Keratinocyte (primary cell): ENCODE measurements at regions not wholly inside any gene's neighbourhood (a gene's known extent, or its start where the extent isn't known, plus 50 kb on each side); places are given as distances from the start of the nearest gene placed in this dataset.

ENCODE experiments used
- DNase-seq: peaks from one replicate; pipeline ENCODE4 v3.0.0-alpha.2; 2011; ENCODE audit warnings: low read depth, missing footprints, low spot score
- FAIRE-seq: peaks from 2 replicates; lab custom pipeline; 2011; peaks lifted over from hg19 to GRCh38; lab: Jason Lieb, UNC
- H2AFZ ChIP-seq: 2 replicates; pipeline ENCODE4 v1.6.0; 2012; ENCODE audit warnings: low read length, control low read depth, inconsistent platforms; ENCODE audit not compliant: control insufficient read depth
- H3K27ac ChIP-seq: 2 replicates; pipeline ENCODE4 v1.5.1; 2011; ENCODE audit warnings: low read length; ENCODE audit not compliant: control insufficient read depth, insufficient read depth
- H3K27me3 ChIP-seq: 3 replicates; pipeline ENCODE4 v1.6.0; 2011; ENCODE audit warnings: low read length; ENCODE audit not compliant: control insufficient read depth, insufficient read depth; ENCODE audit errors: extremely low read depth
- H3K36me3 ChIP-seq, 2 experiments: 2 replicates in 1 of 2; 3 replicates in 1 of 2; pipeline ENCODE4 v1.5.1; 2011; ENCODE audit warnings: low read length in 2 of 2, mild to moderate bottlenecking in 1 of 2; ENCODE audit not compliant: control insufficient read depth in 2 of 2, insufficient read depth in 2 of 2; ENCODE audit errors: extremely low read depth in 1 of 2
- H3K4me1 ChIP-seq: 3 replicates; pipeline ENCODE4 v1.5.1; 2011; ENCODE audit warnings: low read length; ENCODE audit not compliant: control insufficient read depth, insufficient read depth; ENCODE audit errors: extremely low read depth
- H3K4me2 ChIP-seq: 3 replicates; pipeline ENCODE4 v1.6.0; 2011; ENCODE audit warnings: low read depth, low read length; ENCODE audit not compliant: control insufficient read depth, insufficient read depth; ENCODE audit errors: extremely low read depth
- H3K4me3 ChIP-seq, 3 experiments: fragments of 200-600 bp in 1 of 3; sonication (generic) in 1 of 3; 2 replicates in 2 of 3; 3 replicates in 1 of 3; pipeline ENCODE4 v1.5.1; 2011 to 2016; ENCODE audit warnings: low read length in 3 of 3, mild to moderate bottlenecking in 3 of 3, control low read depth in 2 of 3, inconsistent platforms in 1 of 3, low read depth in 1 of 3, mixed read lengths in 1 of 3, mixed run types in 1 of 3, moderate library complexity in 1 of 3; ENCODE audit not compliant: control insufficient read depth in 2 of 3, insufficient read depth in 2 of 3; ENCODE audit errors: extremely low read depth in 1 of 3
- H3K79me2 ChIP-seq: 2 replicates; pipeline ENCODE4 v1.6.0; 2012; ENCODE audit warnings: low read length; ENCODE audit not compliant: control insufficient read depth, insufficient read depth
- H3K9ac ChIP-seq: 3 replicates; pipeline ENCODE4 v1.6.0; 2011; ENCODE audit warnings: low read length; ENCODE audit not compliant: control insufficient read depth, insufficient read depth; ENCODE audit errors: extremely low read depth
- H3K9me1 ChIP-seq: 3 replicates; pipeline ENCODE4 v1.6.0; 2011; ENCODE audit warnings: low read length; ENCODE audit not compliant: control insufficient read depth, insufficient read depth; ENCODE audit errors: extremely low read depth
- H3K9me3 ChIP-seq: 2 replicates; pipeline ENCODE4 v1.5.1; 2012; ENCODE audit warnings: low read depth, low read length; ENCODE audit not compliant: control insufficient read depth
- H4K20me1 ChIP-seq: 3 replicates; pipeline ENCODE4 v1.6.0; 2011; ENCODE audit warnings: low read length; ENCODE audit not compliant: control insufficient read depth, insufficient read depth; ENCODE audit errors: extremely low read depth
- CTCF ChIP-seq, 3 experiments: IDR thresholded peaks in 1 of 3; conservative IDR thresholded peaks in 1 of 3; optimal IDR thresholded peaks in 1 of 3; 2 replicates in 2 of 3; 3 replicates in 1 of 3; pipeline versions ENCODE3 to v1.5.1; 2011; ENCODE audit warnings: low read length in 3 of 3, mild to moderate bottlenecking in 3 of 3, moderate library complexity in 2 of 3, control low read depth in 1 of 3, inconsistent platforms in 1 of 3; ENCODE audit not compliant: insufficient read depth in 2 of 3; ENCODE audit errors: extremely low read depth in 1 of 3
- EZH2 ChIP-seq: IDR thresholded peaks from one replicate; pipeline ENCODE4 v1.6.1; 2012; ENCODE audit warnings: inconsistent platforms, mild to moderate bottlenecking, low read length, moderate library complexity
- dilution Hi-C: fragments of 300-500 bp; cut with MboI; formaldehyde crosslinking; loops from one replicate; pipeline ENCODE4 v1.7.0; 2020; ENCODE audit warnings: low sequenced_read_pairs; ENCODE audit not compliant: extremely low pct_ligation_motif_present

- DNase-seq: no peak
- Histone ChIP-seq H3K27ac (no peak overlapping the region), H3K36me3 (no peaks in the 10 kb centered on the region), H3K9ac (no peak overlapping the region), H2AFZ (no peak overlapping the region), H3K27me3 (no peaks in the 10 kb centered on the region), H3K9me3 (peaks cover 10% of the 10 kb centered on the region), H3K9me1 (no peaks in the 10 kb centered on the region), H4K20me1 (no peaks in the 10 kb centered on the region), H3K4me3 (no peak overlapping the region), H3K79me2 (no peaks in the 10 kb centered on the region), H3K4me2 (no peak overlapping the region), H3K4me1 (peaks cover 12% of the 10 kb centered on the region)
- FAIRE-seq: no peak
- no peak for TF ChIP-seq CTCF (optimal IDR thresholded peaks at IDR 0.05 in 1 of 3, IDR thresholded peaks at IDR 0.05 in 1 of 3, conservative IDR thresholded peaks at IDR 0.05 in 1 of 3; ENCODE audit: extremely low read depth in 1 of 3, insufficient read depth in 2 of 3, low read length in 3 of 3)
- no peak for TF ChIP-seq EZH2
- dilution Hi-C loops: no loop called here
Observed at GRCh38 chr6:106804346-106805335, 169.9 kb downstream of the CD24 start.

- no peak for DNase-seq
- no peak for FAIRE-seq
- Histone ChIP-seq H3K36me3 (no peaks in the 10 kb centered on the region), H2AFZ (no peak overlapping the region), H3K27ac (no peak overlapping the region), H3K9me1 (no peaks in the 10 kb centered on the region), H3K79me2 (no peaks in the 10 kb centered on the region), H4K20me1 (no peaks in the 10 kb centered on the region), H3K4me2 (no peak overlapping the region), H3K9ac (no peak overlapping the region), H3K4me3 (no peak overlapping the region), H3K27me3 (no peaks in the 10 kb centered on the region), H3K4me1 (peaks cover 26% of the 10 kb centered on the region), H3K9me3 (peaks cover 4% of the 10 kb centered on the region)
- TF ChIP-seq CTCF (optimal IDR thresholded peaks at IDR 0.05 in 1 of 3, IDR thresholded peaks at IDR 0.05 in 1 of 3, conservative IDR thresholded peaks at IDR 0.05 in 1 of 3; ENCODE audit: extremely low read depth in 1 of 3, insufficient read depth in 2 of 3, low read length in 3 of 3) (no peak), EZH2 (no peak)
- dilution Hi-C loops: no loop called here
Observed at GRCh38 chr6:106803188-106803587, 171.3 kb downstream of the CD24 start.
